ENCODE measurements at regions not wholly inside any gene's neighbourhood (a gene's known extent, or its start where the extent isn't known, plus 50 kb on each side); places are given as distances from the start of the nearest gene placed in this dataset.
A peak's percentile ranks its signal among the peaks of the same experiment; 100 is the strongest.
"Not testable (repeated sequence)": the region's sequence is repeated elsewhere in the genome, so short reads cannot be mapped to it uniquely, and the experiment has no call there.

DNA sequence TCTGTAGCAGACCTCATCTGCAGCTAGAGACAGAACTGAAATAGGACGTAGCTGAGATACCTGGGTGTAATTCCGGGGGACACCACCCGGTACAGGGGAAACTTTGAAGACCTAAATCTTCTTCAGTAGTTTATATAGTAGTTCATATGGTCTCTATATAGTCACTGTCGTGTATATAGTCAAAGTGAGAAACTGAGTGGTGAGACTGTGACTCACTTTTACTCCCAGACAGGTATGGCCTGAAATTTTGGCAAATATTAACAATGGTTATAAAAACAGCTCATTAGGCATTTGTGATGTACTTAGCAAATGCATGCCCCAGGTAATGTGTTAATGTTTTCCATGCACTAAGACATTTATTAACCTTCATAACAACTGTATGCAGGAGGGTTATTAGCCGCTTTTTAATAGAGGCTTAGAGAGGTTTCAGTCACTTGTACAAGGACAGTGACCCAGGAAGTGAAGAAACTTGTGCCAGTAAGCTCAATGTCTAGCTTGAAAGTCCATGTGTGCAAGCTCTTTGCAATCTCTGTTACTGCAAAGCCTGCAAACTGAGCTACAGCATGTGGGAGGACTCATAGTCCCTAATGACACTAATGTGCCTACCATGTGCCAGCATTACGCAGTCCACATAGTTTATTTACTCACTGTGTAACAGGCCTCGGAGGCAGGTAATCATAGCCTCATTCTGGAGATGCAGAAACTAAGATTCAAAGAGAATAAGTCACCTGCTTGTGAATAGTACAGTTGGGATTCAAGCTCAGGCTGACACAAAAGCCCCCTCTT is 165.4 kb upstream of the CHD6 start:
- DNase-seq, result no peak

DNA sequence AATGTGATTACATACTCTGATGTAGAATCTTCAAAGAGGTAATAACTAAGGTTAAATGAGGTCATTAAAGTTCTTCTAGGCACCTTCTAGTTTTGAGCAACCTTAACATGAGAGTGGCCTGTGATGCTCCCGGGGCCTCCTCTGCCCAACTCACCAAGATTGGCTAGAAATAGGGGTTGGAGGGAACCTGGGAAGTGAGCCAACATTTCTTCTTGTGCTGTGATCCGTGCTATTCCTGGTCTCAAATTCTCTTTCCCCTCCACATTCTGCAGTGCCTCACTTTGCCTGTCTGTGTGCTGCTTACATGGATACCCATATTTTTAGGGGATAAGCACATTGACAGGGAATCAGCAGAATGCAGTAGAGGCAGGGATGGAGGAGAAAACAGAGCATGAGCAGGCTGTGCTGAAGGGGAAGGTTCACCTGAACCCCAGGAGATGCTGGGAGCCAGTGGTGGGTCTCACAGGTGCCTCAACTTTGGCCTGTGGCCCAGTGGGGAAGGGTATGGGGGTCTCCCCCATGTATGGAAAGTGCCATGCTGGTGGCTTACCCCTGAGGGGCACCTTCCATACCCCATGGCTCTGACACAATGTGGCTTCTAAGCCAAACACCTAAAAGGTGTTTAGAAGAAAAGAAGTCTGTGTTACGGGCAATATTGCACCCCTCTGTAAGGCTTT is 164.7 kb upstream of the CHD6 start:
- no peak for DNase-seq

DNA sequence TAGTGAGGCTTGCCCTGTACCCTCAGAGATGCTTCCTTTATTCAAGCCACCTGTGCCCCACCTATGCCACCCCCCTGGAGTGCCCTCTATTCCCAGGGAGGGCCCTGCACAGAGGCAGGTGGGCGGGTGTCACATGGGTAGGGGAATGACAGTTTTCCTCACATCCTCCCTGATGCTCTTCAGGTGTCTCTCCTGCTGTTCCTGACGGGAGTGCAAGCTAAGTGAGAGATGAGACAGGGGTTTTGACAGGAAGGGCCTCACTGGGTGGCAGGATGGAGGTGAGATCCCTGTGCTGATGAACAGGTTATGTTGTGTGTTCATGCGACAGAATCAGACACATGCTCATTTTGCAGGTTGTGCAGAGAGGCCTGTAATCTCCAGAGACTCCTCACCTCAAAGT is 164.1 kb upstream of the CHD6 start:
- no peak for DNase-seq

DNA sequence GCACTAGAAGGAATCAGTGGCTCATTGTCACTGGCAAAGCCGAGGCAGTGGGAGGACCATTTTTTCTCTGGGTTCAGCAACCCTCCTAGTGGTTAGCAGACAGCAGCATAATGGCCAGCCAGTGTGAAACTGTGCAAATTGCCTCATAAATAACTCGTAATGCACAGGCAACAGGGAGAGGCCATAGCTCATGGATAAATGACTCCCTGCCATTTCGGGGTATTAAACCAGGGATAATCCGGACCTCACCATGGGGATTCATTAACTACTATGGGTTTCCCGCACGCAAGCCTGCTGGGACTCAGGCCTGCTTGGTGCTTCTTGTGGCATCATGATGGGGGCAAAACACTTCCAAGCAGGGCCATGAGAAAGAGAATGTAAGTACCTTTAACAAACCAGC is 158.2 kb upstream of the CHD6 start:
- DNase-seq, result no peak

DNA sequence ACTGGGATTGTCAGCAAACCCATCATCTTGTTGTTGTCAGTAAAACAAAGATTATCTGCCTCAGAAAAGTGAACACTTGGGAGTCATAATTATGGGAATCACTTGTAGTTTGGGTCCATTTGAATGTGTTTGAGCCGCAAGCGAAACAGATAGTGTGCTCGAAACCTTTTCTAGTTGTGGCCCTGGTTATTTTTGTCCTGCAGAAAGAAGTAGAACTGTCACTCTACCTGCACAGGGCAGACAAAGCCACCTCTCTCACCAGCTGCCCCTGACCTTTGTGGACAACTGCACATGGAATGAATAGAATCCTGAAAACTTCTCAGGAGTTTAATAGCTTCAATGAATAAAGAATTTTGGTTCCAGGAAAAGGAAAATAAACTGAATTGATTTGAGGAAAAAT is 156.1 kb upstream of the CHD6 start:
- DNase-seq, result no peak

DNA sequence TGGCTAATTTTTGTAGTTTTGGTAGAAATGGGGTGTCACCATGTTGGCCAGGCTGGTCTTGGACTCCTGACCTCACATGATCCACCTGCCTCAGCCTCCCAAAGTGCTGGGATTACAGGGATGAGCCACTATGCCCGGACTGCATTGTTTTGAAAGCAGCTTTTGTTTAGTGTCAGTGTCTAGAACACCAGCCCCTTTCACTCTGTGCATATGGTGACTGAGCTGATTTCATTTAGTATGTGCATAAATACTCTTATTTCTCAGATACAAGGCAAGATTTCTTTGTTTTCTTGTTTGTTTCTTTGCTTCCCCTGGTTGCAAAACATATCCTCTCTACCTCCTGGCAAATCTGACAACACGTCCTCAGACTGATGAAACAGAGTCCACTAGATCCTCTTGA is 152.8 kb upstream of the CHD6 start:
- no peak for DNase-seq

DNA sequence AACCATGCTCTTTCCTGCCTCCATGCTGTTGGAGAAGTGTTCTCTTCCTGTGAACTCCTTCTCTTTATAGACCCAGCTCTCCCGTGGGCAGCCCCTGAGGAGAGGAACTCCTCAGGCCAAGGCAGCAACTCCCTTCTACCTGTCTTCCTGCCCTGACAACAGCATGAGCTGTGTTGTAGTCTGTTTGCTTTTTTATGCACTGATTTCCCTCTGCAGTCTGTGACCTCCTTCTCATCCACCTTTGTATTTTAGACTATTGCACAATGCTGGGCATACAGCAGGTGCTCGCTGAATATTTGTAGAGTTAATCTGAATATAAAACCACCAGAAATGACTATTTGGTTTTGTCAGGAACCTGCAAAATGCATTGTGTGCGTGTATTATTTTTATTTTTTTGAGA is 152.2 kb upstream of the CHD6 start:
- DNase-seq, result no peak

DNA sequence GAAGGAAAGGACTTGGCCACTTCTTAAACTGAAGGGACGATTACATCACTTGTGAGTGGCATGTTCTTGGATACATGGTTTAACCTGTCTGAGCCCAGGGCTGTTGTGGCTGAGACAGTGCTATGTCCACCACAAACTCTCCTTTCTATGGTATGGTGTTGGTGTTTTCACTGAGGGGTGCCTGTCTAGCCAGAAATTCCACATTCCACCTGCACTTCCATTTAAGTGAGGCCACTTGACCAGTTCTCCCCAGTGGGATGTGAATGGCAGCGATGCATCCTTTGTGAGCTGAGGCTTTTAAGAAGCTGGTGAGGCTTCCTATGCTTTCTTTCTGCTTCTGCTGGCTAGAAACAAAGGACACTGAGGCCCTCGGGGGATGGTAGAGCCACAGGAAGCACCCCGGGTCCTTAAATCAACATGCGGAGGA is 151.4 kb upstream of the CHD6 start:
- DNase-seq, result no peak

DNA sequence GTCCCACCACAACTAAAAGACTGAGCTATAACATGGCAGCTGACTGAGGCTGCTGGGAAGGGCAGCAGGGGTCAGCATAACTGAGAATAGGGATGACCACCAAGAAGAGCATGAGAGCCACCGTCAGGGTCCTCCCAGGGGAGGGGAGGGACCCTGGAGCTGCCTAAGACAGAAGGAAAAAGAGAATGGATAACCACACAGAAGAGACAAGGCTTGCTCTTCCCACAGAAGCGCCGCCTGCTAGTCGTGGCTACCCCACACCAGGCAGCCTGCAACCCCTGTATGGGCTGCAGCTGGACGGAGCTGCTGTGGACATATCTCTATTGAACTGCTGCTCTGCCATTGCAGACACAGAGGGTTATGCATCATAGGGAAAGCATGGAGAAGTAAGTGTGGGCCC is 132.0 kb upstream of the CHD6 start:
- no peak for DNase-seq

DNA sequence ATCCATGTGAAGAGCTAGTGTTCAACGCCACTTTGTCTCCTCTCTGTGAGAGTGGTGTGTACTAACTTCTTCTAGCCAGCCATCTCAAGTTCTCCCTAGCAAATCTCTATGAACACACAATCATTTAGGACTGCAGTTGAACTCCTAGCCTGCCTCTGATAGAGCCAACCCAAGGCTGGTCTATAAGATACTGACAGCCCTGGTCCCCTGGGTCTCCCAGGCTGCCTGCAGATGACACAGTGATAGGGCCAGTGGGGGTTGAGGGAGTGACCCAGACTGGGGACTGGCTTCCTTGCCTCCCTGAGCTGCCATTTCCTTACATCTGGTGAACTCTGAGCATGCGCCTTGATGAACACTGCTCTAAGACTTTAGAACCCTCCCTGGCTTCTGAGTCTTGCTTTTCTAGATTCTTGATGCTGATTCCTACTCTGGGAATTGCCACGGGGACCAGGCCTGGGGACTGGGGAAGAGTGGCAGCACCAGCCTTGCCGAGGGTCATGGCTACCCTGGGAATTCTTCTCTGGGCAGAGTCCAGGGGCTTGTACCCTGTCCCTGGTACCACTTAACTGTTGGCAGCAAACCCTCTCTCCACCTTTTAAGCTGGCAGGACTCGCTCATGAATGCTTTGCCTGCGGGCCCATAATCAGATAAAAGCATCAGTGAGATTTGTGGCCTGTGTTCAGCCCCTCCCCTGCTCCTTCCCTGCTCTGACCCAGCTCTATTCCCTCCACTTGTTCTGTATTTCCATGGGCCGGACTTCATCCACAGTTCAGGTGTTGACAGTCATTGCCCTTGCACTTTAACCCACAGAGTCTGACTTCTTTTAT is 130.8 kb upstream of the CHD6 start:
- DNase-seq, result no peak

DNA sequence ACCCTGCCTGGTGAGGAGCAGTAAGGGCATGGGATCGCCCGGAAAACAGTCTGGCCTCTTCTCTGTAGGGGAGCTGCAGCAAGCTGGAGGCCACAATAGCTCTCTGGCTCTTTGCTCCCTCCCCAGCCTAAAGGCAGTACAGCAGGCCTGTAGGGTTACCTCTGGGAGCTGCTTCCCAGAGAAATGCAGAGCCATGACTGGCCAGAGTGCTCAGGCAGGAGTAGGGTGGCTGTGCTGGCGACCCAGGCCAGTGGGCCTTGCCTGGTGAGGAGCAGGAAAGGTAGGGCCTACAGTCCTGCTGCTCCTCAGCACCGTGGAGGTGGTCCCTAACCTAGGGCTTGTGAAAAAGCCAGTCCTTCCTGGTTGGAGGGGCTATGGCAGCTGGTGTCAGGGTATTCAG is 129.9 kb upstream of the CHD6 start:
- no peak for DNase-seq

DNA sequence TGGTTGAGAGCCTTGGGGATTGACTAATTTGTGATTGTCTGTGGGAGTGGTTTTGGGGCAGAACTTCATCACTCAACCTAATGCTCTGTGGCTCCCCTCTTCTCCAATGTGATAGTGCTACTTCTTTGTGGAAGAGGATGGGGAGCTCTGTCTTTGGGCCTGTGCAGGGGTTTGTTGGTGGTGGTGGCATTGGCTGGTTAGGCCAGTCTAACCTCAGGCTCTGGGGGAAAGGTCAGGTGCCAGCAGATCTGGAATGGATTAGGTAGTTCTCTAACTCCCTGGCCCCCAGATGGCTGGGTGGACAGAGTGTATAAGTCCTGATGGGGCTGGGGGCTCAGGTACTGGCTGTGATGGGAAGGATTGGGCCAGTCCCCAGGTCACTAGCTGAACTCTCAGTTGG is 129.0 kb upstream of the CHD6 start:
- DNase-seq, result no peak

DNA sequence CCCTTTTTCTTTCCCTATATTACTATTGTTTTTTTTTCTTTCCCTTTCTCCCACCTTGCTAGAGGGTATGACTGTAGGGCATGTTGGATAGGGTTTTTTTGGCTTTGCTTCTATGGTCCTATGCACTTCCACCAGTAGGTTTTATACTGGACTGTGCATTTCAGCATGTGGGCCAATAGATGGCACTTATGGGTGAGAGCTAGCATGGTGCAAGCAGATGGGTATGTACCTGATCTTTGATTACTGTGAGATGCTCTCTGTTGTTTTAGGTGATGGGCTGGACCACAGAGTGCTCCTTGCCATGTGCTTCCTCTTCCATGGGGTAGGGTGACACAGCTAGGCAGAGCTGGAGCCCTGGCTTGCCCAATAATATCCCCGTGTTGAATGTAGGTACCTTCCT is 128.5 kb upstream of the CHD6 start:
- no peak for DNase-seq

DNA sequence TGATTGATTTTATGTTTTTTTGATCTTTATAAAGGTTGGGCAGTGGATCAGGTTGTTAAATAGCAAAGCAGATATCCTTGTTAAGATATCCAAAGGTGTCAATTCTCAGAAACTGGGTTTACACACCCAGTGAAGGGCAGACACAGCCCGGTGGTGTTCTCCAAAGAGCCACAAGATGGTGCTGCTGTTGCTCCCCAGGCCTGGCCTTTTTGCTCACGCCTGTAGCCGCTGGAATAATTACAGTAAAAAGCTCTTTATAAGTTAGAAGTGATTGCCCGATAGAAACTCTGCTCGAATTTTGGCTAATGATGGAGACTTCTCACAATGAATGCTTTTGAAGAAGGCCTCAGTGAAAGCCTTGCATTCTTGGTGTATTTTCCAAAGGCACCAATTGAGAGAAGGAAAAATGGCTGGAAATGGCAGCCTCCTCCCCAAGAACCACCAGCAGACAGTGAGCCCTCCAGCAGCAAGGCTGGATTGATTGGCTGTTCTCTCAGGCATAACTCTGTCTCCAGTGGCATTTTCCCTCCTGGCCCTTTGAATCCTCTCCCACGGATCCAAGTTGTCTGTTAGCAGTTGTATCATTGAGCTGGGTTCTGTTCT is 120.5 kb upstream of the CHD6 start:
- peak; percentile 28 for DNase-seq

DNA sequence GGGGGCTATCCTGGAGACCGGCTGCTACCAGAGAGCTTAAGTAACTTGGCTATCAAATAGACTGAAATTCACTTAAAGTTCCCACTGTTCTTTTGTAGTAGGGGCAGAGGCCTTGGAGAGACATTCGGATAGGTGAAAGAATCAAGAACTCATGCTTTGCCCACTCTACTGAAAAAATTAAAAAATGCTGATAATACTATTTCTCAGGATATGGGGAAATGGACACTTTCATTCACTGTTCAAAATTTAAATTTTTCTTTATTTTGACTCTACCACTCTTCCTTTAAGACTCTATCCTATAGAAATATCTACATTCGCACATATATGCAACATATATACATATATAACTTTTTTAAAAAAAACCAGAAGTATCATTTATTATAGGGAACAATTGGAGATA is 117.8 kb upstream of the CHD6 start:
- DNase-seq, result no peak

DNA sequence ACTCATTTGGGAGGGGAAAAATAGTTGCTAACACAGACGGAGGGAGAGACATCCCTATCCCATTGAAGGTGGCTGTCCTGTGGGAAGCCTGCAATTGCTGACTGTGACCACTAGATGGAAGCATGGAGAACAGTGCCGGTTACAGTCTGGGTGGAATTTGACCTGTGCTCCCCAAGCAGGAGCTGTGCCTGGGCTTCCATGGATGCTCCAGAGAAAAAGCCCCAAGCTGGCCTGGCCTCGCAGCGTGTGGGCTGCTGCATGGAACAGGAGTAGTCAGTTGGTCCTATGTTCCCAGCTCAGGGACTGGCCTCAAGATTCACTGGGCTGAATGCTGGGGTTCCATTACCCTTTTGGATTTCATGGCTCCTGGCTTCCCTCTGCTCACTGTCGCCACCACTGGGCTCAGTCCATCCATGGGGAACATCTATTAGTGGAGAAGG is 116.3 kb upstream of the CHD6 start:
- DNase-seq, result peak; percentile 26

DNA sequence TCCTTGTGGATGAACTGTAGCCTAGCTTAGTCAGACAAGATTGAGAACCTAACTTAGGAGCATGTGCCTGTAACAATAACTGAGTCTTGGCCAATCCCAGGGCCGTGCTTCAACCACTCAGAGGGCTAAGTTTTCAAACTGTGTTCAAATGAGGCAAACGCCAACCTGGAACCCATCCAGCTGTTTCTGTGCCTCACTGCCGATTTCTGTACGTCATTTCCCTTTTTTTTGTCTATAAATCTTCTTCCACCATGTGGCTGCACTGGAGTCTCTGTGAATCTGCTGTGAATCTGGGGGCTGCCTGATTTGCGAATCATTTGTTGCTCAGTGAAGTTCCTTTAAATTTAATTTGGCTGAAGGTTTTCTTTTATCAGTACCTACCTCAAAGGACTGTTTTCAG is 115.0 kb upstream of the CHD6 start:
- peak; percentile 23 for DNase-seq

DNA sequence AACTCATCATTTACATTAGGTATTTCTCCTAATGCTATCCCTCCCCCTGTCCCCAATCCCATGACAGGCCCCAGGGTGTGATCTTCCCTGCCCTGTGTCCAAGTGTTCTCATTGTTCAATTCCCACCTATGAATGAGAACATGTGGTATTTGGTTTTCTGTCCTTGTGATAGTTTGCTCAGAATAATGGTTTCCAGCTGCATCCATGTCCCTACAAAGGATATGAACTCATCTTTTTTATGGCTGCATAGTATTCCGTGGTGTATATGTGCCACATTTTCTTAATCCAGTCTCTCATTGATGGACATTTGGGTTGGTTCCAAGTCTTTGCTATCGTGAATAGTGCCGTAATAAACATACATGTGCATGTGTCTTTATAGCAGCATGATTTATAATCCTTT is 113.0 kb upstream of the CHD6 start:
- not testable (repeated sequence) for DNase-seq

DNA sequence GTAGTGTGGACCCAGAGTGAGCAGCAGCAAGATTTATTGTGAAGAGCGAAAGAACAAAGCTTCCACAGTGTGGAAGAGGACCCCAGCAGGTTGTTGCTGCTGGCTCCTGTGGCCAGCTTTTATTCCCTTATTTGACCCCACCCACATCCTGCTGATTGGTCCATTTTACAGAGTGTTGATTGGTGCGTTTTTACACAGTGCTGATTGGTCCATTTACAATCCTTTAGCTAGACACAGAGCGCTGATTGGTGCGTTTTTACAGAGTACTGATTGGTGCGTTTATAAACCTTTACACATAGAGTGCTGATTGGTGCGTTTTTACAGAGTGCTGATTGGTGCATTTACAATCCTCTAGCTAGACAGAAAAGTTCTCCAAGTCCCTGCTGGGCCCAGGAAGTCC is 109.5 kb upstream of the CHD6 start:
- DNase-seq, result not testable (repeated sequence)

DNA sequence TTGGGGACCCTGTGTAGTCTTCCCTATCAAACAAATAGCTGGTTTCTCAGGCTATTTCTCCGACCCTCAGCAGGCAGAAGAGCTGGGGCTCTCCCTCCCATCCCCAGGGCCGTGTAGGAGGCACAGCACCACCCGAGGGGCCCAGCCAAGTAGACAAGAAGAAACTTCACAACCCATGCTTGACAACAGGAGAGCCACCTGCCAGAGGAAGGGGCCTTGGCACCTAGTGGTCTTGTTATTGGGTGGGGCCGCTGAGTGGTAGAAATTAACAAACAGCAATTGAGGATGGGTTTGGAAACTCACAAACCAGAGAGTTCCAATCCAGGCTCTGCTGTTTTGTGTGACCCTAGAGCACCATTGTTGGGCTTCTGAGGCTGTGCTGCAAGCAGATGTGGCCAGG is 108.5 kb upstream of the CHD6 start:
- no peak for DNase-seq

DNA sequence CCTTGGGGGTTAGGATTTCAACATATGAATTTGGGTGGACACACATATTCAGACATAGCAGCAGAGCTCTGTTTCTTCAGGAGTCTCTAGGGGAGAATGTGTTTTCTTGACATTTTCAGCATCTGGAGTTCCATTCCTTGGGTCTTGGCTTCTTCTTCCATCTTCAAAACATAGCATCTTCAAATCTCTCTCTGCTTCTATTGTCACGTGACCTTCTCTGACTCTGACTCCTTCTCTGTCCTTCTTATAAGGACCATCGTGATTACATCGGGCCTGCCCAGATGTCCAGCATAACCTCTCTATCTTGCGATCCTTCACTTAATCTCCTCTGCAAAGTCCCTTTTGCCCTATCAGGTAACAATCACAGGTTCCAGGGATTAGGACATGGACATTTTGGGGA is 101.0 kb upstream of the CHD6 start:
- DNase-seq, result no peak

DNA sequence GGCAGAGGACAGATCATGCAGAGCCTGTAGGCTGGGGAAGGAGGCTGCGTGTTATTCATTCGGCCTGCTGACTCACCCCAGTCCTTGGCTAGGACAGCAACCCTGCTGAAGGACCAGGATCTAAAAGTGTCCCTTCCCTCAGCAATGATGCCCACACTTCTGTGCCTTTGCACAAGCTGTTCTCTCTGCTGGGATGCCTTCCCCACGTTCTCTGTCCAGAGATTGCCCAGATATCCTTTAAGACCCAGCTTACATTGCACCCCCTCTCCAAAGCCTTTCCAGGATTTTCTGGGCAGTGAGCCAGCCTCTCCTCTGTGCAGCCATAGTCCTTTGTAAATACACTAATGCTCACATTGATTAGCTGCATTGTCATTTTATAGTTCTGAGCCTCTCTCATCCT is 99.3 kb upstream of the CHD6 start:
- peak; percentile 7 for DNase-seq

DNA sequence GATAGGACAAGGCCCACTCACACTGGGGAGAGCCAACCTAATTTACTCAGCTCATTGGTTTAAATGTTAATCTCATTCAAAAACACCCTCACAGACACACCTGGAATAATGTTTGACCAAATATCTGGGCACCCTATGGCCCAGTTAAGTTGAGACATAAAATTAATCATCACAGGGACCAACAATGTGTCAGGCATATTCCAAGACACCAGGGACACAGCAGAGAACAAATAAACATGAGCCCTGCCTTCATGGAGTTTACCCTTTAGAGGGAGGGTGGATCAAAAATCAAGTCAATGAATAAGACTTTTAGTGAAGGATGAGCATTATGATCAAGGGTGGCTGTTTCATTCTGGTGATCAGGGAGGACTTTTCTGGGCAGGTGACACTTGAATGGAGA is 98.7 kb upstream of the CHD6 start:
- no peak for DNase-seq

Measured in fibroblast of skin of abdomen (primary cell).